ENCODE measurements at regions not wholly inside any gene's neighbourhood (a gene's known extent, or its start where the extent isn't known, plus 50 kb on each side); places are given as distances from the start of the nearest gene placed in this dataset.

GRCh38 chr6:53199156-53199555 is 50.5 kb upstream of the GCM1 start (continued):
- TF ChIP-seq BMI1 (IDR thresholded peaks at IDR 0.05; ENCODE audit: borderline replicate concordance) (no peak), HDAC2 (IDR thresholded peaks at IDR 0.05) (no peak), ZNF622 (IDR thresholded peaks at IDR 0.05) (no peak), YBX1 (IDR thresholded peaks at IDR 0.05) (no peak), SRF (IDR thresholded peaks at IDR 0.05; ENCODE audit: low read depth in 2 of 2, low read length in 2 of 2) (0 out of 4 replicates have a peak, but pooled peaks of 1 of the 2 experiments have one; percentile 16), CEBPZ (IDR thresholded peaks at IDR 0.05; ENCODE audit: low read depth, low read length) (no peak), NFYA (IDR thresholded peaks at IDR 0.05; ENCODE audit: borderline replicate concordance, low read depth, low read length) (no peak), RFX5 (IDR thresholded peaks at IDR 0.05; ENCODE audit: low read depth, low read length) (no peak), SREBF2 (IDR thresholded peaks at IDR 0.05; ENCODE audit: low read length) (no peak), ZNF207 (IDR thresholded peaks at IDR 0.05; ENCODE audit: borderline replicate concordance) (no peak), NR2C2 (IDR thresholded peaks at IDR 0.05; ENCODE audit: borderline replicate concordance, control insufficient read depth, insufficient read length, low read depth) (no peak), SUPT20H (IDR thresholded peaks at IDR 0.05; ENCODE audit: borderline replicate concordance, control insufficient read depth, low read depth, low read length) (no peak), FOXK2 (IDR thresholded peaks at IDR 0.05) (no peak), TARDBP (IDR thresholded peaks at IDR 0.05; ENCODE audit: borderline replicate concordance) (no peak), ATF7 (IDR thresholded peaks at IDR 0.05; ENCODE audit: low read depth) (peak; percentile 41; the same call in 1 of the 2 replicates), POLR2AphosphoS2 (IDR thresholded peaks at IDR 0.05; ENCODE audit: low read depth, low read length) (no peak), GABPA (IDR thresholded peaks at IDR 0.05; ENCODE audit: low read depth) (no peak), PBX3 (IDR thresholded peaks at IDR 0.05; ENCODE audit: insufficient replicate concordance, low read depth, low read length) (no peak), REST (IDR thresholded peaks at IDR 0.05; ENCODE audit: low read depth, low read length) (no peak)
- TF ChIP-seq, protein P1, sequence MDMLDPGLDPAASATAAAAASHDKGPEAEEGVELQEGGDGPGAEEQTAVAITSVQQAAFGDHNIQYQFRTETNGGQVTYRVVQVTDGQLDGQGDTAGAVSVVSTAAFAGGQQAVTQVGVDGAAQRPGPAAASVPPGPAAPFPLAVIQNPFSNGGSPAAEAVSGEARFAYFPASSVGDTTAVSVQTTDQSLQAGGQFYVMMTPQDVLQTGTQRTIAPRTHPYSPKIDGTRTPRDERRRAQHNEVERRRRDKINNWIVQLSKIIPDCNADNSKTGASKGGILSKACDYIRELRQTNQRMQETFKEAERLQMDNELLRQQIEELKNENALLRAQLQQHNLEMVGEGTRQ (IDR thresholded peaks at IDR 0.05; ENCODE audit: borderline replicate concordance, low read depth, low read length) = no peak

All from GM12878 (cell line).